WTC11 (cell line): ENCODE measurements at regions not wholly inside any gene's neighbourhood (a gene's known extent, or its start where the extent isn't known, plus 50 kb on each side); places are given as distances from the start of the nearest gene placed in this dataset.

Source experiments
- ATAC-seq: fragments of 200-7000 bp; cut with Tn5 transposase; 2 replicates; pipeline ENCODE4 v1.10.0; 2021; ENCODE audit warnings: mild to moderate bottlenecking, moderate library complexity
- CTCF ChIA-PET: fragments of 300-600 bp; sonication (Branson Sonifier 250); formaldehyde crosslinking; loops from one replicate; lab custom pipeline; 2021; ENCODE audit warnings: antibody characterized with exemption; lab: Charles Lee
- POLR2A ChIA-PET: fragments of 350-600 bp; sonication (Branson Sonifier 250); formaldehyde crosslinking; loops from one replicate; lab custom pipeline; 2021; ENCODE audit warnings: antibody characterized with exemption; lab: Charles Lee
- DNase-seq: peaks from one replicate; pipeline ENCODE4 v3.0.0; 2021; ENCODE audit warnings: low spot score
- H3K27ac Mint-ChIP-seq: 2 replicates; pipeline ENCODE4 v1.8.0; 2021; ENCODE audit warnings: mixed read lengths
- H3K27me3 Mint-ChIP-seq: 2 replicates; pipeline ENCODE4 v1.8.0; 2021; ENCODE audit warnings: low read depth, mild to moderate bottlenecking, moderate library complexity, mixed read lengths
- H3K36me3 Mint-ChIP-seq: 2 replicates; pipeline ENCODE4 v1.8.0; 2021; ENCODE audit warnings: mixed read lengths
- H3K4me1 Mint-ChIP-seq: 2 replicates; pipeline ENCODE4 v1.8.0; 2022; ENCODE audit warnings: mixed read lengths
- H3K4me3 Mint-ChIP-seq: 2 replicates; pipeline ENCODE4 v1.8.0; 2021; ENCODE audit warnings: mild to moderate bottlenecking, moderate library complexity, mixed read lengths
- H3K9me3 Mint-ChIP-seq: 2 replicates; pipeline ENCODE4 v1.8.0; 2021; ENCODE audit warnings: mixed read lengths
- CREB1 ChIP-seq: sonication (generic); formaldehyde crosslinking; IDR thresholded peaks from 2 replicates; pipeline ENCODE4 v1.8.0; 2023; ENCODE audit warnings: mild to moderate bottlenecking, missing genetic modification reagents
- CREM ChIP-seq: sonication (generic); formaldehyde crosslinking; IDR thresholded peaks from 2 replicates; pipeline ENCODE4 v1.8.1; 2022; ENCODE audit warnings: mild to moderate bottlenecking, missing genetic modification reagents, moderate library complexity
- E2F5 ChIP-seq: sonication (generic); formaldehyde crosslinking; IDR thresholded peaks from 2 replicates; pipeline ENCODE4 v1.8.1; 2022; ENCODE audit warnings: mild to moderate bottlenecking, moderate library complexity, missing genetic modification reagents
- EMX1 ChIP-seq: fragments of 250-450 bp; sonication (Bioruptor Pico); IDR thresholded peaks from 2 replicates; pipeline ENCODE4 v1.8.0; 2021; ENCODE audit warnings: mild to moderate bottlenecking
- ESRRA ChIP-seq: sonication (generic); formaldehyde crosslinking; IDR thresholded peaks from 2 replicates; pipeline ENCODE4 v1.8.1; 2022; ENCODE audit warnings: mild to moderate bottlenecking, missing genetic modification reagents, borderline replicate concordance
- ETV6 ChIP-seq: sonication (generic); formaldehyde crosslinking; IDR thresholded peaks from 2 replicates; pipeline ENCODE4 v1.8.1; 2022; ENCODE audit warnings: mild to moderate bottlenecking, missing genetic modification reagents
- FOXJ3 ChIP-seq: sonication (generic); formaldehyde crosslinking; IDR thresholded peaks from 2 replicates; pipeline ENCODE4 v1.9.0; 2021; ENCODE audit warnings: missing genetic modification reagents, mild to moderate bottlenecking, borderline replicate concordance
- FOXP1 ChIP-seq: sonication (generic); formaldehyde crosslinking; IDR thresholded peaks from 2 replicates; pipeline ENCODE4 v1.8.0; 2022; ENCODE audit warnings: missing genetic modification reagents, mild to moderate bottlenecking, moderate library complexity, borderline replicate concordance
- IRF2 ChIP-seq: sonication (generic); formaldehyde crosslinking; IDR thresholded peaks from 2 replicates; pipeline ENCODE4 v1.8.0; 2022; ENCODE audit warnings: low read depth, missing genetic modification reagents, borderline replicate concordance
- JUN ChIP-seq: sonication (generic); formaldehyde crosslinking; IDR thresholded peaks from 2 replicates; pipeline ENCODE4 v1.8.0; 2023; ENCODE audit warnings: mild to moderate bottlenecking, missing genetic modification reagents
- NR2C2 ChIP-seq: sonication (generic); formaldehyde crosslinking; IDR thresholded peaks from 2 replicates; pipeline ENCODE4 v1.8.0; 2022; ENCODE audit warnings: mild to moderate bottlenecking, missing genetic modification reagents
- RORB ChIP-seq: fragments of 250-450 bp; sonication (Bioruptor Pico); IDR thresholded peaks from 2 replicates; pipeline ENCODE4 v1.9.0; 2021; ENCODE audit warnings: mild to moderate bottlenecking
- SOX15 ChIP-seq: fragments of 250-450 bp; sonication (Bioruptor Pico); IDR thresholded peaks from 2 replicates; pipeline ENCODE4 v1.9.0; 2021; ENCODE audit warnings: mild to moderate bottlenecking
- STAT6 ChIP-seq: sonication (generic); formaldehyde crosslinking; conservative IDR thresholded peaks from 2 replicates; pipeline ENCODE4 v1.8.1; 2023; ENCODE audit warnings: mild to moderate bottlenecking, low read depth, missing genetic modification reagents, moderate library complexity
- TEAD1 ChIP-seq: sonication (generic); formaldehyde crosslinking; IDR thresholded peaks from 2 replicates; pipeline ENCODE4 v1.8.0; 2022; ENCODE audit warnings: mild to moderate bottlenecking, missing genetic modification reagents
- TP53 ChIP-seq: sonication (generic); formaldehyde crosslinking; IDR thresholded peaks from 2 replicates; pipeline ENCODE4 v1.8.1; 2023; ENCODE audit warnings: mild to moderate bottlenecking, missing genetic modification reagents
- USF2 ChIP-seq: sonication (generic); formaldehyde crosslinking; IDR thresholded peaks from 2 replicates; pipeline ENCODE4 v1.8.1; 2023; ENCODE audit warnings: mild to moderate bottlenecking, missing genetic modification reagents, moderate library complexity
- ZMAT4 ChIP-seq: fragments of 250-450 bp; sonication (Bioruptor Pico); IDR thresholded peaks from 2 replicates; pipeline ENCODE4 v1.9.0; 2021; ENCODE audit warnings: mild to moderate bottlenecking
- ZNF232 ChIP-seq: sonication (generic); formaldehyde crosslinking; IDR thresholded peaks from 2 replicates; pipeline ENCODE4 v1.8.0; 2022; ENCODE audit warnings: mild to moderate bottlenecking, missing genetic modification reagents
- ZNF263 ChIP-seq: sonication (generic); formaldehyde crosslinking; IDR thresholded peaks from 2 replicates; pipeline ENCODE4 v1.8.1; 2022; ENCODE audit warnings: low read depth, mild to moderate bottlenecking, moderate library complexity, missing genetic modification reagents
- ZNF423 ChIP-seq: fragments of 250-450 bp; sonication (Bioruptor Pico); IDR thresholded peaks from 2 replicates; pipeline ENCODE4 v2.1.2; 2022; ENCODE audit warnings: mild to moderate bottlenecking, moderate library complexity
- TF ChIP-seq, protein P1 (sequence below): sonication (generic); formaldehyde crosslinking; IDR thresholded peaks from 2 replicates; pipeline ENCODE4 v1.8.1; 2023; ENCODE audit warnings: mild to moderate bottlenecking, moderate library complexity, missing genetic modification reagents
- TF ChIP-seq, protein P2 (sequence below): sonication (generic); formaldehyde crosslinking; IDR thresholded peaks from 2 replicates; pipeline ENCODE4 v1.8.1; 2023; ENCODE audit warnings: mild to moderate bottlenecking, missing genetic modification reagents
- TF ChIP-seq, protein P3 (sequence below): sonication (generic); formaldehyde crosslinking; IDR thresholded peaks from 2 replicates; pipeline ENCODE4 v1.8.0; 2023; ENCODE audit warnings: missing genetic modification reagents

DNA sequence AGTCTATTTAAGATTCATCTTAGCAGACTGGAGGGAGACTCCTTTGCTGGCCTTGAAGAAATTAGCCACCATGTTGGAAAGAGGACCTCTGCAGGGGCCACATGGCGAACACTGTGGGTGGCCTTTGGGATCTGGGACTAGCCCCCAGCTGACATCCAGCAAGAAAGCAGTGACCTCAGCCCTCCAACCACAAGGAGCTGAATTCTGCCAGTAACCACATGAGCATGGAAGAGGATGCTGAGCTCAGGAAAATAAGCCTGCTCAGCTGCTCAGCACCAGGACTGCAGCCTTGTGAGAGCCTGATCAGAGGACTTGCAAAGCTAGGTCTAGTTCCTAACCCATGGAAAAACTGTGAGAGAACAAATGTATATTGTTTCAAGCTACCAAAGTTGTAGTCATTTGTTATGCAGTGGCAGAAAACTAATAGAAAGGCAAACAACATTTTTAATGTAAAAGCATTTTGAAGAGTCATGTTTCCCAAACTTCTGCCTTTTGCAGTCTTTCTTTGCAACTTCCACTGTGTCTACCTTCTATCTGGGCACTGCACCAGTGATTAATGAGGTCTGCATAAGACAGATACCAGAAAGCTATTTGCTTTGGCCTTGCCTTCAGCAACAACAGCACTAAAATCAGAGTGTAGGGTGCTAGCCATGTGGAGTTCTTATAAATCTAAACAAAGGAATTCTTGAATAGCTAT is 183.7 kb downstream of the FGFR2 start:
- H3K27ac Mint-ChIP-seq, result no peak overlapping the region
- H3K36me3 Mint-ChIP-seq, result no peaks in the 10 kb centered on the region
- H3K27me3 Mint-ChIP-seq, result no peaks in the 10 kb centered on the region
- no peak for ATAC-seq
- TF ChIP-seq IRF2 (CRISPR knock-in tag) (no peak), SOX15 (CRISPR knock-in tag) (no peak), CREM (no peak), ZMAT4 (CRISPR knock-in tag) (no peak), STAT6 (CRISPR knock-in tag) (no peak), NR2C2 (no peak), FOXJ3 (no peak), CREB1 (no peak), TEAD1 (no peak), ETV6 (CRISPR knock-in tag) (no peak), JUN (no peak), RORB (CRISPR knock-in tag) (no peak), FOXP1 (no peak), ESRRA (CRISPR knock-in tag) (no peak), ZNF232 (CRISPR knock-in tag) (no peak), TP53 (CRISPR knock-in tag) (no peak)
- TF ChIP-seq, protein P1, sequence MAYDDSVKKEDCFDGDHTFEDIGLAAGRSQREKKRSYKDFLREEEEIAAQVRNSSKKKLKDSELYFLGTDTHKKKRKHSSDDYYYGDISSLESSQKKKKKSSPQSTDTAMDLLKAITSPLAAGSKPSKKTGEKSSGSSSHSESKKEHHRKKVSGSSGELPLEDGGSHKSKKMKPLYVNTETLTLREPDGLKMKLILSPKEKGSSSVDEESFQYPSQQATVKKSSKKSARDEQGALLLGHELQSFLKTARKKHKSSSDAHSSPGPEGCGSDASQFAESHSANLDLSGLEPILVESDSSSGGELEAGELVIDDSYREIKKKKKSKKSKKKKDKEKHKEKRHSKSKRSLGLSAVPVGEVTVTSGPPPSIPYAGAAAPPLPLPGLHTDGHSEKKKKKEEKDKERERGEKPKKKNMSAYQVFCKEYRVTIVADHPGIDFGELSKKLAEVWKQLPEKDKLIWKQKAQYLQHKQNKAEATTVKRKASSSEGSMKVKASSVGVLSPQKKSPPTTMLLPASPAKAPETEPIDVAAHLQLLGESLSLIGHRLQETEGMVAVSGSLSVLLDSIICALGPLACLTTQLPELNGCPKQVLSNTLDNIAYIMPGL (CRISPR knock-in tag), result no peak
- TF ChIP-seq, protein P2, sequence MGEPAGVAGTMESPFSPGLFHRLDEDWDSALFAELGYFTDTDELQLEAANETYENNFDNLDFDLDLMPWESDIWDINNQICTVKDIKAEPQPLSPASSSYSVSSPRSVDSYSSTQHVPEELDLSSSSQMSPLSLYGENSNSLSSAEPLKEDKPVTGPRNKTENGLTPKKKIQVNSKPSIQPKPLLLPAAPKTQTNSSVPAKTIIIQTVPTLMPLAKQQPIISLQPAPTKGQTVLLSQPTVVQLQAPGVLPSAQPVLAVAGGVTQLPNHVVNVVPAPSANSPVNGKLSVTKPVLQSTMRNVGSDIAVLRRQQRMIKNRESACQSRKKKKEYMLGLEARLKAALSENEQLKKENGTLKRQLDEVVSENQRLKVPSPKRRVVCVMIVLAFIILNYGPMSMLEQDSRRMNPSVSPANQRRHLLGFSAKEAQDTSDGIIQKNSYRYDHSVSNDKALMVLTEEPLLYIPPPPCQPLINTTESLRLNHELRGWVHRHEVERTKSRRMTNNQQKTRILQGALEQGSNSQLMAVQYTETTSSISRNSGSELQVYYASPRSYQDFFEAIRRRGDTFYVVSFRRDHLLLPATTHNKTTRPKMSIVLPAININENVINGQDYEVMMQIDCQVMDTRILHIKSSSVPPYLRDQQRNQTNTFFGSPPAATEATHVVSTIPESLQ (CRISPR knock-in tag), result no peak
- peaks cover 25% of the 10 kb centered on the region for H3K9me3 Mint-ChIP-seq
- CTCF ChIA-PET, result interaction anchor here (0.6 kb wide), 1 partner anchor 167 kb away, joined by 3 read pairs; no protein-coding TSS in a partner anchor
- H3K4me1 Mint-ChIP-seq, result no peaks in the 10 kb centered on the region; the same call in 1 of the 2 replicates
- no peak for DNase-seq
- H3K4me3 Mint-ChIP-seq, result no peak overlapping the region
- POLR2A ChIA-PET, result interaction anchor here (1.1 kb wide), 1 partner anchor 11 kb away, joined by 3 read pairs; no protein-coding TSS in a partner anchor

DNA sequence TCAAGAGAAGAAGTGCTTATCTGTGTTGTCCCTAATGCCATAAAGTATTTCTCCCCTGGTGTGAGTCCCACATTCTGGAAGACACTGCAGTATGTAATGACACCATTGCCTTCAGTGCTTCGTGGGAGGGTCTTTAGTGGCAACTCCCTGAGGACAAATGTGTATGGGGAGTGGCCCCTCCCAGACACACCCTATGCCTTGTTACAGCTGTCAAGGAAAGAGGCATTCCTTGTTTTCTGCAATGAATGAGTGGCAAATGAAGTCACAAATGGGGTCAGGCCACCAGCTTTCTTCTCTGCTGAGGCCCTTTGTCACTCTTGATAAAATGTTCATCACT is 183.2 kb downstream of the FGFR2 start:
- no peak for DNase-seq
- peaks cover 25% of the 10 kb centered on the region for H3K9me3 Mint-ChIP-seq
- ChIA-PET CTCF (interaction anchor here (0.6 kb wide), 1 partner anchor 167 kb away, joined by 3 read pairs; no protein-coding TSS in a partner anchor), POLR2A (interaction anchor here (1.1 kb wide), 1 partner anchor 11 kb away, joined by 3 read pairs; no protein-coding TSS in a partner anchor)
- no peaks in the 10 kb centered on the region for H3K27me3 Mint-ChIP-seq
- peaks cover 1% of the 10 kb centered on the region; the same call in 1 of the 2 replicates for H3K4me1 Mint-ChIP-seq
- H3K36me3 Mint-ChIP-seq, result no peaks in the 10 kb centered on the region
- H3K27ac Mint-ChIP-seq, result no peak overlapping the region
- ATAC-seq, result no peak
- H3K4me3 Mint-ChIP-seq, result no peak overlapping the region
- TF ChIP-seq CREM, result no peak
- no peak for TF ChIP-seq E2F5 (CRISPR knock-in tag)
- no peak for TF ChIP-seq ZNF423 (CRISPR knock-in tag)
- TF ChIP-seq, protein P3, sequence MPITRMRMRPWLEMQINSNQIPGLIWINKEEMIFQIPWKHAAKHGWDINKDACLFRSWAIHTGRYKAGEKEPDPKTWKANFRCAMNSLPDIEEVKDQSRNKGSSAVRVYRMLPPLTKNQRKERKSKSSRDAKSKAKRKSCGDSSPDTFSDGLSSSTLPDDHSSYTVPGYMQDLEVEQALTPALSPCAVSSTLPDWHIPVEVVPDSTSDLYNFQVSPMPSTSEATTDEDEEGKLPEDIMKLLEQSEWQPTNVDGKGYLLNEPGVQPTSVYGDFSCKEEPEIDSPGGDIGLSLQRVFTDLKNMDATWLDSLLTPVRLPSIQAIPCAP (CRISPR knock-in tag), result no peak
- TF ChIP-seq, protein P2 (CRISPR knock-in tag), result no peak
- TF ChIP-seq EMX1 (CRISPR knock-in tag), result no peak
- no peak for TF ChIP-seq USF2 (CRISPR knock-in tag)
- TF ChIP-seq IRF2 (CRISPR knock-in tag), result no peak
- no peak for TF ChIP-seq ZNF263 (CRISPR knock-in tag)
